MM.1S (cell line): ENCODE measurements at regions not wholly inside any gene's neighbourhood (a gene's known extent, or its start where the extent isn't known, plus 50 kb on each side); places are given as distances from the start of the nearest gene placed in this dataset.

Experiments used
- CTCF ChIP-seq: fragments of 300-600 bp; sonication (generic); IDR thresholded peaks from 2 replicates; pipeline ENCODE4 v1.5.1; 2016; ENCODE audit warnings: antibody characterized with exemption, low read length, mixed read lengths
- EZH2 ChIP-seq: fragments of 300-600 bp; sonication (generic); optimal IDR thresholded peaks from 2 replicates; pipeline ENCODE3; 2017; ENCODE audit warnings: low read depth, mild to moderate bottlenecking, antibody characterized with exemption, low read length, mixed read lengths
- EZH2phosphoT487 ChIP-seq: fragments of 300-600 bp; sonication (generic); IDR thresholded peaks from 2 replicates; pipeline ENCODE4 v1.6.1; 2018; ENCODE audit warnings: antibody characterized with exemption, low read length

- TF ChIP-seq EZH2phosphoT487 (no peak), CTCF (no peak), EZH2 (no peak)
Measured at GRCh38 chr2:583666-584065, 93.5 kb downstream of the TMEM18 start.
